ENCODE measurements at regions not wholly inside any gene's neighbourhood (a gene's known extent, or its start where the extent isn't known, plus 50 kb on each side); places are given as distances from the start of the nearest gene placed in this dataset.

DNA sequence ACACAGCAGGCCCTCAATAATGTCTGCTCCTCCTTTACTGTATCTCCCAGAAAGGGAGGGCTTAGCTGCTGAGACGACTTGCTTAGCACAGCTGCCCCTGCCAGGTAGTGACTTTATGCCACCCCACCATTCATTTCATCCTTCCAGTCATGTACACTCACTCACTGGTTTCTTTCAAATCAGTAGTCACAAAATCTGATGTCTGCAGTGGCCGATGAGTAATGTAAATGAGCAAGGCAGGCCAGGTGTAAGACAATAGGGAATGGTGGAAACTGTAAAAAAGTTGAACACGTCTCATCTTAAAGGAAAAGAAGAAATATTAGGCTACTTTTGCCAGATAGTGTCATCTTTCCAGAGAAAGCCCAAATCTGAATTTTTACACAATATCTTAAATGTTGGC, 207.6 kb upstream of the PRICKLE2 start:
- TF ChIP-seq ARNT (IDR thresholded peaks at IDR 0.05): no peak
- TF ChIP-seq SP1 (IDR thresholded peaks at IDR 0.05): no peak
- TF ChIP-seq FOXK2 (IDR thresholded peaks at IDR 0.05): no peak
- TF ChIP-seq FOXA1 (IDR thresholded peaks at IDR 0.05): no peak
- TF ChIP-seq NFRKB (IDR thresholded peaks at IDR 0.05): no peak
